ENCODE measurements at regions not wholly inside any gene's neighbourhood (a gene's known extent, or its start where the extent isn't known, plus 50 kb on each side); places are given as distances from the start of the nearest gene placed in this dataset.
"Not testable (repeated sequence)": the region's sequence is repeated elsewhere in the genome, so short reads cannot be mapped to it uniquely, and the experiment has no call there.

- Mint-ChIP-seq H3K36me3 (ENCODE audit: low read depth) (no peaks in the 10 kb centered on the region), H3K9me3 (no peaks in the 10 kb centered on the region), H3K27ac (no peak overlapping the region), H3K4me3 (no peak overlapping the region), H3K4me1 (ENCODE audit: low read depth) (no peaks in the 10 kb centered on the region), H3K27me3 (ENCODE audit: insufficient read depth) (peaks cover 15% of the 10 kb centered on the region)
- no peak for DNase-seq
- no peak for TF ChIP-seq CTCF (IDR thresholded peaks at IDR 0.05)
Observed at GRCh38 chr3:61429106-61429505, 132.3 kb upstream of the PTPRG start.

GRCh38 chr3:61434901-61435300, 126.5 kb upstream of the PTPRG start:
- H3K27me3 Mint-ChIP-seq (ENCODE audit: insufficient read depth); H3K4me1 Mint-ChIP-seq (ENCODE audit: low read depth): not testable (repeated sequence)

GRCh38 chr3:61435361-61435760, 126.0 kb upstream of the PTPRG start:
- H3K4me3 Mint-ChIP-seq; DNase-seq; H3K27ac Mint-ChIP-seq; H3K9me3 Mint-ChIP-seq; H3K4me1 Mint-ChIP-seq (ENCODE audit: low read depth); H3K36me3 Mint-ChIP-seq (ENCODE audit: low read depth); H3K27me3 Mint-ChIP-seq (ENCODE audit: insufficient read depth): not testable (repeated sequence)

More at GRCh38 chr3:61434901-61435300, 126.5 kb upstream of the PTPRG start:
- H3K9me3 Mint-ChIP-seq; H3K36me3 Mint-ChIP-seq (ENCODE audit: low read depth); H3K27ac Mint-ChIP-seq; H3K4me3 Mint-ChIP-seq; DNase-seq: not testable (repeated sequence)

- peaks cover 6% of the 10 kb centered on the region; the same call in 1 of the 2 replicates for H3K27me3 Mint-ChIP-seq (ENCODE audit: insufficient read depth)
Observed at GRCh38 chr3:61438253-61439121, 122.9 kb upstream of the PTPRG start.

GRCh38 chr3:61439122-61439458, 122.3 kb upstream of the PTPRG start:
- Mint-ChIP-seq H3K27ac (no peak overlapping the region), H3K4me3 (no peak overlapping the region), H3K27me3 (ENCODE audit: insufficient read depth) (peaks cover 6% of the 10 kb centered on the region; the same call in 1 of the 2 replicates), H3K36me3 (ENCODE audit: low read depth) (no peaks in the 10 kb centered on the region), H3K4me1 (ENCODE audit: low read depth) (no peaks in the 10 kb centered on the region), H3K9me3 (no peaks in the 10 kb centered on the region; the same call in 1 of the 2 replicates)
- DNase-seq, result no peak
- no peak for TF ChIP-seq CTCF (IDR thresholded peaks at IDR 0.05)

More at GRCh38 chr3:61438253-61439121, 122.9 kb upstream of the PTPRG start:
- no peaks in the 10 kb centered on the region for H3K36me3 Mint-ChIP-seq (ENCODE audit: low read depth)
- H3K4me3 Mint-ChIP-seq, result no peak overlapping the region
- TF ChIP-seq CTCF (IDR thresholded peaks at IDR 0.05), result no peak
- no peak for DNase-seq
- no peak overlapping the region for H3K27ac Mint-ChIP-seq
- no peaks in the 10 kb centered on the region; the same call in 1 of the 2 replicates for H3K9me3 Mint-ChIP-seq
- H3K4me1 Mint-ChIP-seq (ENCODE audit: low read depth), result no peaks in the 10 kb centered on the region

- Mint-ChIP-seq H3K9me3 (no peaks in the 10 kb centered on the region), H3K27me3 (ENCODE audit: insufficient read depth) (peaks cover 6% of the 10 kb centered on the region; the same call in 1 of the 2 replicates), H3K36me3 (ENCODE audit: low read depth) (no peaks in the 10 kb centered on the region), H3K4me3 (no peak overlapping the region), H3K27ac (no peak overlapping the region), H3K4me1 (ENCODE audit: low read depth) (no peaks in the 10 kb centered on the region)
- no peak for TF ChIP-seq CTCF (IDR thresholded peaks at IDR 0.05)
- DNase-seq, result no peak
Observed at GRCh38 chr3:61442696-61443095, 118.7 kb upstream of the PTPRG start.

Data from HFFc6 (cell line).